ENCODE measurements at regions not wholly inside any gene's neighbourhood (a gene's known extent, or its start where the extent isn't known, plus 50 kb on each side); places are given as distances from the start of the nearest gene placed in this dataset.

GRCh38 chr9:2957656-2958200 is 113.8 kb upstream of the PUM3 start:
- DNase-seq = no peak
- no peak overlapping the region for H3K23ac ChIP-seq (ENCODE audit: low read length in 2 of 2)
- no peak overlapping the region for H3K4me3 ChIP-seq (ENCODE audit: insufficient read depth in 1 of 2, low read depth in 1 of 2, low read length in 2 of 2)
- no peaks in the 10 kb centered on the region for H3K9me3 ChIP-seq (ENCODE audit: control insufficient read depth, low read length)
- no peak overlapping the region for H3K14ac ChIP-seq (ENCODE audit: low read length in 2 of 2)
- H3K79me1 ChIP-seq (replicated peaks; ENCODE audit: low read length, poor library complexity, severe bottlenecking) = no peaks in the 10 kb centered on the region
- H4K91ac ChIP-seq (ENCODE audit: low read length) = no peak overlapping the region
- H3K4me2 ChIP-seq (ENCODE audit: low read length, poor library complexity, severe bottlenecking) = no peak overlapping the region
- H3K36me3 ChIP-seq (ENCODE audit: control insufficient read depth in 1 of 2, insufficient read depth in 2 of 2, low read depth in 1 of 2, low read length in 2 of 2) = no peaks in the 10 kb centered on the region
- H3K4me1 ChIP-seq (ENCODE audit: control insufficient read depth, insufficient read depth, low read depth, low read length) = no peaks in the 10 kb centered on the region
- no peak overlapping the region for H3K9ac ChIP-seq (ENCODE audit: low read length)
- H2AFZ ChIP-seq (ENCODE audit: low read depth, low read length) = no peak overlapping the region
- H2BK120ac ChIP-seq (ENCODE audit: low read depth, low read length) = no peak overlapping the region
- H3K18ac ChIP-seq (ENCODE audit: low read depth in 1 of 2, low read length in 2 of 2) = no peak overlapping the region
- peaks cover 0 to 10% of the 10 kb centered on the region in 2 experiments for H3K27me3 ChIP-seq (ENCODE audit: control insufficient read depth in 1 of 2, insufficient read depth in 1 of 2, low read length in 2 of 2)
- WGBS = 86% methylated on average over 5 of the region's 6 CpGs
- no peak overlapping the region for H2BK5ac ChIP-seq (ENCODE audit: low read depth, low read length, poor library complexity, severe bottlenecking)
- no peak overlapping the region for H2BK12ac ChIP-seq (ENCODE audit: low read length in 2 of 2)
- H2BK15ac ChIP-seq (ENCODE audit: low read depth, poor library complexity, severe bottlenecking) = no peak overlapping the region
- no peak overlapping the region for H2AK5ac ChIP-seq (ENCODE audit: low read length, severe bottlenecking)
- no peak overlapping the region for H4K8ac ChIP-seq (ENCODE audit: low read length)
- H3K4ac ChIP-seq (ENCODE audit: low read depth in 1 of 2, low read length in 2 of 2) = no peak overlapping the region
- H3K27ac ChIP-seq (ENCODE audit: low read length, poor library complexity, severe bottlenecking) = no peak overlapping the region

- Histone ChIP-seq H3K79me1 (replicated peaks; ENCODE audit: low read length, poor library complexity, severe bottlenecking) (no peaks in the 10 kb centered on the region), H3K27me3 (ENCODE audit: control insufficient read depth in 1 of 2, insufficient read depth in 1 of 2, low read length in 2 of 2) (peaks cover 0 to 10% of the 10 kb centered on the region in 2 experiments), H2BK120ac (ENCODE audit: low read depth, low read length) (no peak overlapping the region), H2BK15ac (ENCODE audit: low read depth, poor library complexity, severe bottlenecking) (no peak overlapping the region), H3K27ac (ENCODE audit: low read length, poor library complexity, severe bottlenecking) (no peak overlapping the region), H3K36me3 (ENCODE audit: control insufficient read depth in 1 of 2, insufficient read depth in 2 of 2, low read depth in 1 of 2, low read length in 2 of 2) (no peaks in the 10 kb centered on the region), H3K9me3 (ENCODE audit: control insufficient read depth, low read length) (no peaks in the 10 kb centered on the region), H3K4me3 (ENCODE audit: insufficient read depth in 1 of 2, low read depth in 1 of 2, low read length in 2 of 2) (no peak overlapping the region), H2AK5ac (ENCODE audit: low read length, severe bottlenecking) (no peak overlapping the region), H2AFZ (ENCODE audit: low read depth, low read length) (no peak overlapping the region), H2BK12ac (ENCODE audit: low read length in 2 of 2) (no peak overlapping the region), H2BK5ac (ENCODE audit: low read depth, low read length, poor library complexity, severe bottlenecking) (no peak overlapping the region), H3K18ac (ENCODE audit: low read depth in 1 of 2, low read length in 2 of 2) (no peak overlapping the region), H3K14ac (ENCODE audit: low read length in 2 of 2) (no peak overlapping the region), H3K9ac (ENCODE audit: low read length) (no peak overlapping the region), H3K4me2 (ENCODE audit: low read length, poor library complexity, severe bottlenecking) (no peak overlapping the region), H4K91ac (ENCODE audit: low read length) (no peak overlapping the region), H3K4me1 (ENCODE audit: control insufficient read depth, insufficient read depth, low read depth, low read length) (no peaks in the 10 kb centered on the region), H4K8ac (ENCODE audit: low read length) (no peak overlapping the region), H3K4ac (ENCODE audit: low read depth in 1 of 2, low read length in 2 of 2) (no peak overlapping the region), H3K23ac (ENCODE audit: low read length in 2 of 2) (no peak overlapping the region)
- DNase-seq = no peak
- WGBS = 17% methylated on average over 1 of the region's 2 CpGs
These were observed 111.7 kb upstream of the PUM3 start for GRCh38 chr9:2955575-2955974.

GRCh38 chr9:2939368-2939767 is 95.5 kb upstream of the PUM3 start:
- H3K9me3 ChIP-seq (ENCODE audit: control insufficient read depth, low read length) = no peaks in the 10 kb centered on the region
- 73% methylated on average over 1 of the region's 1 CpG for WGBS
- no peaks in the 10 kb centered on the region for H3K36me3 ChIP-seq (ENCODE audit: control insufficient read depth in 1 of 2, insufficient read depth in 2 of 2, low read depth in 1 of 2, low read length in 2 of 2)

GRCh38 chr9:2936221-2936620 is 92.3 kb upstream of the PUM3 start:
- no peak overlapping the region for H2BK120ac ChIP-seq (ENCODE audit: low read depth, low read length)
- H3K23ac ChIP-seq (ENCODE audit: low read length in 2 of 2) = no peak overlapping the region
- no peak overlapping the region for H3K14ac ChIP-seq (ENCODE audit: low read length in 2 of 2)
- H2AFZ ChIP-seq (ENCODE audit: low read depth, low read length) = no peak overlapping the region
- WGBS = no CpG with 5 or more reads among the region's 1 CpG
- no peaks in the 10 kb centered on the region for H3K79me1 ChIP-seq (replicated peaks; ENCODE audit: low read length, poor library complexity, severe bottlenecking)
- no peak overlapping the region for H3K4me2 ChIP-seq (ENCODE audit: low read length, poor library complexity, severe bottlenecking)
- H3K36me3 ChIP-seq (ENCODE audit: control insufficient read depth in 1 of 2, insufficient read depth in 2 of 2, low read depth in 1 of 2, low read length in 2 of 2) = no peaks in the 10 kb centered on the region
- H3K4ac ChIP-seq (ENCODE audit: low read depth in 1 of 2, low read length in 2 of 2) = no peak overlapping the region
- no peak overlapping the region for H4K8ac ChIP-seq (ENCODE audit: low read length)
- no peak overlapping the region for H4K91ac ChIP-seq (ENCODE audit: low read length)
- H3K9ac ChIP-seq (ENCODE audit: low read length) = no peak overlapping the region
- no peak overlapping the region for H3K27ac ChIP-seq (ENCODE audit: low read length, poor library complexity, severe bottlenecking)
- no peaks in the 10 kb centered on the region for H3K4me1 ChIP-seq (ENCODE audit: control insufficient read depth, insufficient read depth, low read depth, low read length)
- DNase-seq = no peak
- no peak overlapping the region for H2BK15ac ChIP-seq (ENCODE audit: low read depth, poor library complexity, severe bottlenecking)
- peaks cover 7 to 10% of the 10 kb centered on the region in 2 experiments for H3K27me3 ChIP-seq (ENCODE audit: control insufficient read depth in 1 of 2, insufficient read depth in 1 of 2, low read length in 2 of 2)
- no peaks in the 10 kb centered on the region for H3K9me3 ChIP-seq (ENCODE audit: control insufficient read depth, low read length)
- no peak overlapping the region for H2BK5ac ChIP-seq (ENCODE audit: low read depth, low read length, poor library complexity, severe bottlenecking)
- no peak overlapping the region for H2AK5ac ChIP-seq (ENCODE audit: low read length, severe bottlenecking)
- H3K4me3 ChIP-seq (ENCODE audit: insufficient read depth in 1 of 2, low read depth in 1 of 2, low read length in 2 of 2) = no peak overlapping the region
- no peak overlapping the region for H3K18ac ChIP-seq (ENCODE audit: low read depth in 1 of 2, low read length in 2 of 2)
- no peak overlapping the region for H2BK12ac ChIP-seq (ENCODE audit: low read length in 2 of 2)

More at GRCh38 chr9:2939368-2939767, 95.5 kb upstream of the PUM3 start:
- Histone ChIP-seq H3K27ac (ENCODE audit: low read length, poor library complexity, severe bottlenecking) (no peak overlapping the region), H3K4me2 (ENCODE audit: low read length, poor library complexity, severe bottlenecking) (no peak overlapping the region), H3K4me3 (ENCODE audit: insufficient read depth in 1 of 2, low read depth in 1 of 2, low read length in 2 of 2) (no peak overlapping the region), H3K79me1 (replicated peaks; ENCODE audit: low read length, poor library complexity, severe bottlenecking) (no peaks in the 10 kb centered on the region), H2BK15ac (ENCODE audit: low read depth, poor library complexity, severe bottlenecking) (no peak overlapping the region), H3K23ac (ENCODE audit: low read length in 2 of 2) (no peak overlapping the region), H2BK5ac (ENCODE audit: low read depth, low read length, poor library complexity, severe bottlenecking) (no peak overlapping the region), H2AFZ (ENCODE audit: low read depth, low read length) (no peak overlapping the region), H3K4ac (ENCODE audit: low read depth in 1 of 2, low read length in 2 of 2) (no peak overlapping the region), H2BK12ac (ENCODE audit: low read length in 2 of 2) (no peak overlapping the region), H4K91ac (ENCODE audit: low read length) (no peak overlapping the region), H3K27me3 (ENCODE audit: control insufficient read depth in 1 of 2, insufficient read depth in 1 of 2, low read length in 2 of 2) (peaks cover 7% of the 10 kb centered on the region in 2 experiments), H4K8ac (ENCODE audit: low read length) (no peak overlapping the region), H3K4me1 (ENCODE audit: control insufficient read depth, insufficient read depth, low read depth, low read length) (no peaks in the 10 kb centered on the region), H3K14ac (ENCODE audit: low read length in 2 of 2) (no peak overlapping the region), H3K18ac (ENCODE audit: low read depth in 1 of 2, low read length in 2 of 2) (no peak overlapping the region), H3K9ac (ENCODE audit: low read length) (no peak overlapping the region), H2AK5ac (ENCODE audit: low read length, severe bottlenecking) (no peak overlapping the region), H2BK120ac (ENCODE audit: low read depth, low read length) (no peak overlapping the region)
- DNase-seq = no peak
